CD14-positive monocyte (primary cell): ENCODE measurements at regions not wholly inside any gene's neighbourhood (a gene's known extent, or its start where the extent isn't known, plus 50 kb on each side); places are given as distances from the start of the nearest gene placed in this dataset.

Experiments used
- DNase-seq, 3 donors: peaks; one replicate each; pipeline ENCODE4 v3.0.0-alpha.2; 2011 to 2022
- H2AFZ ChIP-seq: 2 replicates; pipeline ENCODE4 v1.6.0; 2012; ENCODE audit warnings: mild to moderate bottlenecking, low read depth, low read length, inconsistent platforms; ENCODE audit not compliant: insufficient read depth, poor library complexity, severe bottlenecking
- H3K27ac ChIP-seq, 2 donors: 1 replicate in 1 of 2; 2 replicates in 1 of 2; pipeline ENCODE4 v1.5.1; 2012 to 2013; ENCODE audit warnings: low read length in 2 of 2, control low read depth in 1 of 2, inconsistent platforms in 1 of 2, low read depth in 1 of 2, mild to moderate bottlenecking in 1 of 2
- H3K27me3 ChIP-seq, 2 donors: one replicate each; pipeline versions ENCODE4 v1.6.0 to v1.6.1; 2011 to 2013; ENCODE audit warnings: low read length in 2 of 2; ENCODE audit not compliant: control insufficient read depth in 2 of 2, insufficient read depth in 2 of 2
- H3K36me3 ChIP-seq, 2 donors: replicated peaks in 1 of 2; 1 replicate in 1 of 2; 2 replicates in 1 of 2; pipeline versions ENCODE4 v1.5.1 to v1.6.1; 2012 to 2013; ENCODE audit warnings: low read length in 2 of 2, control low read depth in 1 of 2, inconsistent platforms in 1 of 2, mild to moderate bottlenecking in 1 of 2; ENCODE audit not compliant: insufficient read depth in 2 of 2, control insufficient read depth in 1 of 2
- H3K4me1 ChIP-seq, 2 donors: 1 replicate in 1 of 2; 2 replicates in 1 of 2; pipeline versions ENCODE4 v1.5.1 to v1.6.1; 2012 to 2013; ENCODE audit warnings: low read length in 2 of 2, control low read depth in 1 of 2, inconsistent platforms in 1 of 2, mild to moderate bottlenecking in 1 of 2, moderate library complexity in 1 of 2; ENCODE audit not compliant: insufficient read depth in 2 of 2, control insufficient read depth in 1 of 2
- H3K4me2 ChIP-seq: replicated peaks from 2 replicates; pipeline ENCODE3; 2012; ENCODE audit warnings: low read length, moderate library complexity, mild to moderate bottlenecking; ENCODE audit not compliant: poor library complexity, severe bottlenecking; ENCODE audit errors: extremely low read depth
- H3K4me3 ChIP-seq, 3 experiments: fragments of 200-600 bp in 1 of 3; sonication (generic) in 1 of 3; replicated peaks in 1 of 3; 1 replicate in 2 of 3; 2 replicates in 1 of 3; pipeline ENCODE4 v1.5.1; 2011 to 2013; ENCODE audit warnings: low read length in 3 of 3, mild to moderate bottlenecking in 3 of 3, control low read depth in 2 of 3, low read depth in 2 of 3, inconsistent platforms in 1 of 3, moderate library complexity in 1 of 3
- H3K79me2 ChIP-seq: 2 replicates; pipeline ENCODE4 v1.6.0; 2012; ENCODE audit warnings: mild to moderate bottlenecking, control low read depth, inconsistent platforms, low read length, moderate library complexity; ENCODE audit not compliant: insufficient read depth
- H3K9ac ChIP-seq: 2 replicates; pipeline ENCODE4 v1.6.0; 2017; ENCODE audit warnings: low read length, mild to moderate bottlenecking; ENCODE audit not compliant: insufficient read depth, poor library complexity, severe bottlenecking
- H3K9me3 ChIP-seq, 2 donors: replicated peaks in 1 of 2; 1 replicate in 1 of 2; 2 replicates in 1 of 2; pipeline versions ENCODE4 v1.5.1 to v1.6.1; 2012 to 2013; ENCODE audit warnings: low read length in 2 of 2, control low read depth in 1 of 2; ENCODE audit not compliant: control insufficient read depth in 1 of 2, insufficient read depth in 1 of 2
- H4K20me1 ChIP-seq: 2 replicates; pipeline ENCODE4 v1.6.0; 2012; ENCODE audit warnings: mild to moderate bottlenecking, low read length, control low read depth, moderate library complexity; ENCODE audit not compliant: insufficient read depth
- H3K27ac Mint-ChIP-seq, 7 donors: one replicate each; pipeline ENCODE4 v1.8.0; 2020; ENCODE audit warnings: mild to moderate bottlenecking in 7 of 7, mixed read lengths in 7 of 7, moderate library complexity in 6 of 7, inconsistent platforms in 2 of 7
- H3K27me3 Mint-ChIP-seq, 3 donors: one replicate each; pipeline ENCODE4 v1.8.0; 2021 to 2022; ENCODE audit warnings: low read depth in 3 of 3, mild to moderate bottlenecking in 3 of 3, mixed read lengths in 3 of 3, moderate library complexity in 3 of 3, inconsistent platforms in 1 of 3
- H3K36me3 Mint-ChIP-seq, 2 donors: one replicate each; pipeline ENCODE4 v1.8.0; 2020; ENCODE audit warnings: mixed read lengths in 2 of 2, inconsistent platforms in 1 of 2, mild to moderate bottlenecking in 1 of 2
- H3K4me1 Mint-ChIP-seq: one replicate; pipeline ENCODE4 v1.8.0; 2020; ENCODE audit warnings: mild to moderate bottlenecking, mixed read lengths
- H3K4me3 Mint-ChIP-seq, 2 donors: one replicate each; pipeline ENCODE4 v1.8.0; 2020; ENCODE audit warnings: mild to moderate bottlenecking in 2 of 2, mixed read lengths in 2 of 2, moderate library complexity in 1 of 2
- H3K9me3 Mint-ChIP-seq, 7 donors: one replicate each; pipeline ENCODE4 v1.8.0; 2020 to 2022; ENCODE audit warnings: mixed read lengths in 7 of 7, mild to moderate bottlenecking in 6 of 7, moderate library complexity in 6 of 7, inconsistent platforms in 2 of 7
- CTCF ChIP-seq: fragments of 200-600 bp; IDR thresholded peaks from one replicate; pipeline ENCODE4 v1.8.0; 2022; ENCODE audit warnings: antibody characterized with exemption, mild to moderate bottlenecking
- whole genome bisulfite sequencing: methylation state at CpG from one replicate; pipeline ENCODE4 v1.1.5; 2013; ENCODE audit warnings: missing lambda C conversion rate; ENCODE audit not compliant: insufficient coverage; 5-methylcytosine and 5-hydroxymethylcytosine counted together
- intact Hi-C, 2 donors: fragments of 100-400 bp; cut with micrococcal nuclease; formaldehyde crosslinking; loops; one replicate each; pipeline versions ENCODE4 v1.15.0 to v1.15.1; 2023

- Mint-ChIP-seq H3K27ac (no peak overlapping the region), H3K4me1 (peaks cover 55% of the 10 kb centered on the region), H3K9me3 (no peaks in the 10 kb centered on the region), H3K36me3 (peaks cover 15 to 23% of the 10 kb centered on the region in 2 donors), H3K4me3 (no peak overlapping the region), H3K27me3 (peaks cover 5 to 17% (median 9%) of the 10 kb centered on the region in 3 donors)
- Histone ChIP-seq H3K36me3 (no peaks in the 10 kb centered on the region), H3K4me2 (no peak overlapping the region), H2AFZ (no peak overlapping the region), H3K9ac (no peak overlapping the region), H3K9me3 (no peaks in the 10 kb centered on the region), H3K4me1 (peaks cover 41 to 49% of the 10 kb centered on the region in 2 donors), H3K79me2 (no peaks in the 10 kb centered on the region), H3K27me3 (no peaks in the 10 kb centered on the region), H3K4me3 (no peak overlapping the region), H3K27ac (no peak overlapping the region), H4K20me1 (no peaks in the 10 kb centered on the region)
- no peak for TF ChIP-seq CTCF
- WGBS = 83% methylated on average over 10 of the region's 12 CpGs
- intact Hi-C loops = no loop called here
- DNase-seq = no peak
These were observed 57.1 kb upstream of the POLG start for GRCh38 chr15:89391685-89392257.

GRCh38 chr15:89389841-89390603 is 55.4 kb upstream of the POLG start:
- Histone ChIP-seq H2AFZ (no peak overlapping the region), H3K4me3 (no peak overlapping the region), H3K27ac (no peak overlapping the region), H3K36me3 (no peaks in the 10 kb centered on the region), H3K27me3 (no peaks in the 10 kb centered on the region), H3K79me2 (no peaks in the 10 kb centered on the region), H3K9me3 (no peaks in the 10 kb centered on the region), H3K4me1 (peaks cover 41 to 47% of the 10 kb centered on the region in 2 donors), H3K4me2 (no peak overlapping the region), H4K20me1 (no peaks in the 10 kb centered on the region), H3K9ac (no peak overlapping the region)
- H3K4me1 Mint-ChIP-seq = peaks cover 55% of the 10 kb centered on the region
- no peak overlapping the region for H3K27ac Mint-ChIP-seq
- WGBS = 86% methylated on average over 14 of the region's 19 CpGs
- no peak for TF ChIP-seq CTCF
- H3K36me3 Mint-ChIP-seq = peaks cover 15 to 20% of the 10 kb centered on the region in 2 donors
- intact Hi-C loops = no loop called here
- H3K9me3 Mint-ChIP-seq = no peaks in the 10 kb centered on the region
- H3K4me3 Mint-ChIP-seq = no peak overlapping the region
- no peak for DNase-seq
- peaks cover 2 to 11% (median 9%) of the 10 kb centered on the region in 3 donors for H3K27me3 Mint-ChIP-seq
